ENCODE measurements at regions not wholly inside any gene's neighbourhood (a gene's known extent, or its start where the extent isn't known, plus 50 kb on each side); places are given as distances from the start of the nearest gene placed in this dataset.
A peak's percentile ranks its signal among the peaks of the same experiment; 100 is the strongest.
"Not testable (repeated sequence)": the region's sequence is repeated elsewhere in the genome, so short reads cannot be mapped to it uniquely, and the experiment has no call there.

DNA sequence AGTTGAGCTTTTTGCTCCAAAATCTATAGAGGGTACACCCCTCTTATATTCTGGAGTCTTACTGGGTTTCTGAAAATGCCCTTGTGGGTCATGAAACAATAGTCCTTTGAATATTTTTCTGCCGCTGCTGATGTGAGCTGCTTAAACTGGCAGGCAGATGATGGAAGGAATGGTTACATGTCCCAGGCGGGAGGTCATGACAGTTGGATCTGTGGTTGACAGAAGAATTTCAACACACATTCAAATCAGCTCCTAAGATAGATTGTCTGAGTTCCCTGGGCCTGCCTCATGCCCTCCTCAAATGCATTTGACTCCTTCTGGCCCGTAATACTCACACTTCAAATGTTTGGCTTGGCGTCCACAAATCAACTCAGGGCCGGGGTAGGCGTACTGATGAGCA lies 105.0 kb upstream of the IKBKE start:
- not testable (repeated sequence) for H3K27ac ChIP-seq (ENCODE audit: low read depth, low read length, severe bottlenecking)
- WGBS, 2 experiments (ENCODE audit: insufficient coverage in 2 of 2), result no CpG with 5 or more reads among the region's 6 CpGs

DNA sequence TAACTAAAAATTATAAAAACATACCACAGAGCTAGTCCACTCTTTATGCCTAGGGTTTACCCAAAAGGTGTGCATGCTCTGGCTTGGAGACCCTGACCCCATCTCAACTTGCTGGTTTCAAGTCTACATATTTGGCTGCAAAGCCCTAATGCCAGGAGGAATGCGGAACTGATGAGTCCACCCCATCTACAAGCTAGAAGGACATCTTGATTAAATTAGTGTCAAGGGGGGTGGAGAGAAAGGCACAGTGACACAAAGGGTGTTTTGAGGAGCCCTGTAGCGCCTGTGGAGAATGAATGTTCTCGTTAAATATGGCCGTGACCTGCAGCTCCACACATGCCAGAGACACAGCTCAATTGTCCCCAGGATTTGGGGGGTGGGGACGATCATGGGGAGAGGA lies 104.1 kb upstream of the IKBKE start:
- no CpG with 5 or more reads among the region's 5 CpGs for WGBS, 2 experiments (ENCODE audit: insufficient coverage in 2 of 2)
- not testable (repeated sequence) for H3K36me3 ChIP-seq (ENCODE audit: control insufficient read depth, insufficient read depth, low read length); H3K4me3 ChIP-seq (ENCODE audit: extremely low read depth, insufficient read depth, low read length, poor library complexity, severe bottlenecking); H3K9me3 ChIP-seq (ENCODE audit: control insufficient read depth, low read length); H3K27ac ChIP-seq (ENCODE audit: low read depth, low read length, severe bottlenecking); H3K4me1 ChIP-seq (ENCODE audit: control insufficient read depth, insufficient read depth, low read length, poor library complexity, severe bottlenecking)

More for the DNA sequence above, 105.0 kb upstream of the IKBKE start:
- H3K4me1 ChIP-seq (ENCODE audit: control insufficient read depth, insufficient read depth, low read length, poor library complexity, severe bottlenecking); H3K36me3 ChIP-seq (ENCODE audit: control insufficient read depth, insufficient read depth, low read length); H3K9me3 ChIP-seq (ENCODE audit: control insufficient read depth, low read length); H3K4me3 ChIP-seq (ENCODE audit: extremely low read depth, insufficient read depth, low read length, poor library complexity, severe bottlenecking): not testable (repeated sequence)

DNA sequence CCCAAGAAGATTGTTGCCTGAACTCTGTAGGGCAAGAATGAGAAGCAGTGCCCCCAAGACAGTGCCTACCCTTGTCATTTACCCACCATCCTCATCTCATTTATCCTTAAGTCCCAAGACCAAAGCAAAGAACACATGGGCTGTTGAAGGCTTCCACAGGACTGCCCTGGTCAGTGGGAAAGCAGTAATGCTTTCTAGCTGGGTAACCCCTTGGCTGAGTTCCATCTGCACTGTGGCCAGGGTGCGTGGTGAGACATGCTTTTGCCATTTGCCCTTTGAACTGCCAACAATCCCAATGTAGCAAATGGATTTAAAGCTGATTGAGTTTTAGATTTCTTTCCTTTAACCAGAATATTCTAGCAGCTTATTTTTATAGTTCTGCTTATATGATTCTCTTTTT lies 103.5 kb upstream of the IKBKE start:
- WGBS, 2 experiments (ENCODE audit: insufficient coverage in 2 of 2), result no CpG with 5 or more reads among the region's 1 CpG
- not testable (repeated sequence) for H3K4me1 ChIP-seq (ENCODE audit: control insufficient read depth, insufficient read depth, low read length, poor library complexity, severe bottlenecking); H3K36me3 ChIP-seq (ENCODE audit: control insufficient read depth, insufficient read depth, low read length); H3K27ac ChIP-seq (ENCODE audit: low read depth, low read length, severe bottlenecking); H3K9me3 ChIP-seq (ENCODE audit: control insufficient read depth, low read length); H3K4me3 ChIP-seq (ENCODE audit: extremely low read depth, insufficient read depth, low read length, poor library complexity, severe bottlenecking)

DNA sequence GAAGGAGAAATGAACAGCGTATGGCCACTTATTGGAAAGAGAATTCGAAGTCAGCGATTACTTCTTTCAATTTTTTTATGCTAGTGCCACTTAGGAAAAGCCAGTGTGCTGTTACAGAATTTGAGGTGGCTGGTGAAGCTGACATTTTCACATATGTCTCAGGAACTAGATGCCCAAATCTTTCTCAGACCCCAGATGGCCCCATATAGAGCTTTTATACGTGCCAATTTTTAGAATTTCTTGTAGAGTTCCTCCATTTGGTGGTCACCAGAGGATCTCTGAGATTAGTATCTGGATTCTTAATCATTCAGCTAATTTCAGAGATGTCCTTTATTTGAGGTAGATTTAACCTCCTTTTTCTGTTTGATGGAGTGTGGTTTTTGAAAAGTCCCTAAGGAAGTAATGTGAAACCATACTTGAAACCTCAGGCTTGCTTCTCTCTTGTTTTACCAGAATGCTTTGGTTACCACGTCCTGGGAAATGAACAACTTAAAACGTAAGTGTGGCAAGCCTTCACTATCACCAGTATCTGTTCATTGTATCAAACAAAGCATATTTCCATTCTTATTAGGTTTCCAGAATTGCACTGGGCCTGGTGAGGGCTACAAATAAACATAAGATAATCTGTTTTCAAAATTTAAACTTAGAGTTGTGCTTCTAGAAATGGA lies 102.2 kb upstream of the IKBKE start:
- not testable (repeated sequence) for H3K27ac ChIP-seq (ENCODE audit: low read depth, low read length, severe bottlenecking); H3K9me3 ChIP-seq (ENCODE audit: control insufficient read depth, low read length); H3K4me3 ChIP-seq (ENCODE audit: extremely low read depth, insufficient read depth, low read length, poor library complexity, severe bottlenecking); H3K4me1 ChIP-seq (ENCODE audit: control insufficient read depth, insufficient read depth, low read length, poor library complexity, severe bottlenecking); H3K36me3 ChIP-seq (ENCODE audit: control insufficient read depth, insufficient read depth, low read length)
- WGBS, 2 experiments (ENCODE audit: insufficient coverage in 2 of 2), result no CpG with 5 or more reads among the region's 6 CpGs

DNA sequence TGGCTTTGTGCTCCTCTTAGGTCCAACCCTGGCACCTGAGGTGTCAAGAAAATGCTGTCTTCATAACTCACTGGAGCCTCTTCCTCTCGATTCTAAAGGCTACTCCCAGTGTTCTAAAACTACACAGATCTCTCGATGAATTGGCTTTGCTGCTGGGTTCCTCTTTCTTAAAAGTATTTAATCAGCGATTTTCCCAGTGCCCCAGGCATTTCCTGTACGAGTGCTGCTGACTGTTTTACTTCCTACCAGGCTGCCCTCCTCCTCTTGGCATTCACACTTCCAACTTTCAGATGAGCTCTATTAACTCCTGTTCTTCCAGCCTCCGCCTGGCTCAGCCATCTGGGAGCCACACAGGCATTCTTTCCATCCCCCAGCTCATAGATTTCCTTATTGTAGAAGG lies 95.6 kb upstream of the IKBKE start:
- WGBS, 2 experiments (ENCODE audit: insufficient coverage in 2 of 2), result no CpG with 5 or more reads among the region's 5 CpGs
- peak overlapping the region; percentile 45 for H3K27ac ChIP-seq (ENCODE audit: low read depth, low read length, severe bottlenecking)
- not testable (repeated sequence) for H3K9me3 ChIP-seq (ENCODE audit: control insufficient read depth, low read length); H3K4me1 ChIP-seq (ENCODE audit: control insufficient read depth, insufficient read depth, low read length, poor library complexity, severe bottlenecking); H3K36me3 ChIP-seq (ENCODE audit: control insufficient read depth, insufficient read depth, low read length); H3K4me3 ChIP-seq (ENCODE audit: extremely low read depth, insufficient read depth, low read length, poor library complexity, severe bottlenecking)

DNA sequence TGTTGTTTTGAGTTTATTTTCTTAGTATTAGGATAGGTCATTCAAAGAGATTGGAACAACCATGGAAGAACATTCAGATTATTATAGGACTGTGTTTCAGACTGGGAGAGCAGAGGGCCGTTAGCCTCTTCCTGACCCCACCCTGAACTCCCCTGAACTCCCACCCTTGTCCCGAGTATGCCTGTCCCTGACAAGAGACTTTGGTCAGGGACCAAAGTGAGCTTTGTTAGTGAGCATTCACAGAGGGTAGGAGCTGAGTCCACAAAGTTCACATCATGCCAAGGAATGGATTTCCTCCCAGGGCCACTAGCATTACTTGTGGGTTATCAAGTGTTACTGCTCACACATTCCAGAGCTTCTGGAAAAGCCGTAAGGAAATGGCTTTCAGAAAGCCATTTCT lies 94.7 kb upstream of the IKBKE start:
- H3K27ac ChIP-seq (ENCODE audit: low read depth, low read length, severe bottlenecking), result peak overlapping the region; percentile 45
- not testable (repeated sequence) for H3K4me1 ChIP-seq (ENCODE audit: control insufficient read depth, insufficient read depth, low read length, poor library complexity, severe bottlenecking); H3K36me3 ChIP-seq (ENCODE audit: control insufficient read depth, insufficient read depth, low read length); H3K4me3 ChIP-seq (ENCODE audit: extremely low read depth, insufficient read depth, low read length, poor library complexity, severe bottlenecking); H3K9me3 ChIP-seq (ENCODE audit: control insufficient read depth, low read length)
- no CpG with 5 or more reads among the region's 3 CpGs for WGBS, 2 experiments (ENCODE audit: insufficient coverage in 2 of 2)

GRCh38 chr1:206378506-206378905 lies 91.8 kb upstream of the IKBKE start:
- H3K4me3 ChIP-seq (ENCODE audit: extremely low read depth, insufficient read depth, low read length, poor library complexity, severe bottlenecking); H3K27ac ChIP-seq (ENCODE audit: low read depth, low read length, severe bottlenecking); H3K4me1 ChIP-seq (ENCODE audit: control insufficient read depth, insufficient read depth, low read length, poor library complexity, severe bottlenecking); H3K36me3 ChIP-seq (ENCODE audit: control insufficient read depth, insufficient read depth, low read length); H3K9me3 ChIP-seq (ENCODE audit: control insufficient read depth, low read length): not testable (repeated sequence)
- 98 to 100% methylated on average over 1 to 3 of the region's 7 CpGs for WGBS, 2 experiments (ENCODE audit: insufficient coverage in 2 of 2)

DNA sequence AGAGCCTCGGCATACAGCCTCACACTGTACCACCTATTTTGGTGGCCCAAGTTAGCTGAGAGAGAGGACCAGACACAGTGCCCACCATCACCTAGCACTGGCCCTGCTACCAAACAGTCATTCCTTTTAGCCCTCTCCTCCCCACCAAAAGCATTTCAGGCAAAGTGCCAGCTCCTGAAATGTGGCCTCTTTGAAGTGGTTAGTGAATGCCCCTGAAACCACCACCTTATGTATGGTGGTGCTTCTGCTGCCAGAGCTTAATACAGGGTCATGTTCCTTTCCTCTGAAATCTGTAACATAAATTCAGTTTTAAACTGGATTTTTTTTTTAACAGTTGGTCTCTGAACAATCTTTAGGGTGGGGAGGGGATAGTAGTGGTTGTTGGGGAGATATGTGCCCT lies 91.0 kb upstream of the IKBKE start:
- H3K4me1 ChIP-seq (ENCODE audit: control insufficient read depth, insufficient read depth, low read length, poor library complexity, severe bottlenecking); H3K27ac ChIP-seq (ENCODE audit: low read depth, low read length, severe bottlenecking); H3K9me3 ChIP-seq (ENCODE audit: control insufficient read depth, low read length); H3K4me3 ChIP-seq (ENCODE audit: extremely low read depth, insufficient read depth, low read length, poor library complexity, severe bottlenecking); H3K36me3 ChIP-seq (ENCODE audit: control insufficient read depth, insufficient read depth, low read length): not testable (repeated sequence)
- no CpG with 5 or more reads among the region's 1 CpG for WGBS, 2 experiments (ENCODE audit: insufficient coverage in 2 of 2)

GRCh38 chr1:206380163-206380790 lies 90.0 kb upstream of the IKBKE start:
- not testable (repeated sequence) for H3K4me3 ChIP-seq (ENCODE audit: extremely low read depth, insufficient read depth, low read length, poor library complexity, severe bottlenecking); H3K4me1 ChIP-seq (ENCODE audit: control insufficient read depth, insufficient read depth, low read length, poor library complexity, severe bottlenecking); H3K9me3 ChIP-seq (ENCODE audit: control insufficient read depth, low read length); H3K36me3 ChIP-seq (ENCODE audit: control insufficient read depth, insufficient read depth, low read length)
- WGBS, 2 experiments (ENCODE audit: insufficient coverage in 2 of 2), result no CpG with 5 or more reads among the region's 4 CpGs
- peak overlapping the region; percentile 69 for H3K27ac ChIP-seq (ENCODE audit: low read depth, low read length, severe bottlenecking)

DNA sequence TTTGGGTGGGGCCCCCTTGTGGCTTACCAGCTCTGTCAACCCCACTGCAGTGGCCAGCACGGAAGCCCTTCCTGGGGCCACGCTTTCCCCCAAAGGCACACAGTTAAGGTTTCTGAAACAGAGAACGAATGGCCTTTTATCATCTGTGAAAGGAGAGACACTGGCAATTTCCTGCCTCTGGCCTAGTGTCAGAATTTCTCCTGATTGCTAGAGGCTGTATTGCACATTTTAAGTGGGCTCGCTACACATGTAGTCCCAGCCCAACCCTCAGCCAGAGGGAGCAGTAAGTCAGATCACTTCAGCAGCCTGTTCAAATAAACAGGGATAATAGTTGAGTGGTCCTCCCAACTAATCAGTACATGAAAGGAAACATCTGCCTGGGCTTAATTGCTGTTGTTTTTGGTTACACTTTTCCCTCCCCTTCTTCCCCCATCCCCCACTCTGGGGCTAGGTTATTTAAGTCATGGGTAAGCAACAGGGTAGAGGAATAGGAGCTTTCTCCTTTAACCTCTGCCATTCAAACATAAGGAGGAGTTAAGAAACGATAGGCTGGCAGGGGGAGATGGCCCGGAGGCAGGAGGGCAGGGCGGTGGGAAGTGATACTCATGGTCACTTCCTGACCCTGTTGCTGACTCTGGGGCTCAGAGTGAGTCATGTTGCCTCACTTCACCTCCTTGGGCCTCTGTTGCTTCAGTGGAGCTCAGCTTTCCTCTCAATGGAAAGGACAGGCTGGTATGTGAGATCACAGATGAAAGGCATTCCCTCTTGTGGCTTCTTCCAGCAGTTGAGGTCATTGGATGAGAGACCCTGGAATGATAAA lies 89.3 kb upstream of the IKBKE start:
- H3K27ac ChIP-seq (ENCODE audit: low read depth, low read length, severe bottlenecking), result peak overlapping the region; percentile 85
- H3K9me3 ChIP-seq (ENCODE audit: control insufficient read depth, low read length); H3K36me3 ChIP-seq (ENCODE audit: control insufficient read depth, insufficient read depth, low read length); H3K4me3 ChIP-seq (ENCODE audit: extremely low read depth, insufficient read depth, low read length, poor library complexity, severe bottlenecking); H3K4me1 ChIP-seq (ENCODE audit: control insufficient read depth, insufficient read depth, low read length, poor library complexity, severe bottlenecking): not testable (repeated sequence)
- WGBS, 2 experiments (ENCODE audit: insufficient coverage in 2 of 2), result no CpG with 5 or more reads among the region's 7 CpGs
